H1 (cell line): ENCODE measurements at regions not wholly inside any gene's neighbourhood (a gene's known extent, or its start where the extent isn't known, plus 50 kb on each side); places are given as distances from the start of the nearest gene placed in this dataset.

ENCODE experiments used
- CTCF ChIA-PET: fragments of 300-600 bp; sonication (Branson Sonifier 250); formaldehyde crosslinking; loops from one replicate; lab custom pipeline; 2021; ENCODE audit not compliant: partially characterized antibody; lab: Charles Lee
- POLR2A ChIA-PET: fragments of 300-600 bp; sonication (Branson Sonifier 250); formaldehyde crosslinking; loops from one replicate; lab custom pipeline; 2021; ENCODE audit warnings: inconsistent platforms; ENCODE audit not compliant: partially characterized antibody; lab: Charles Lee
- DNase-seq, 2 experiments: peaks; one replicate each; pipeline versions ENCODE4 v3.0.0 to v3.0.0-alpha.2; 2010 to 2022; ENCODE audit warnings: low spot score in 2 of 2, low read depth in 1 of 2, mixed read lengths in 1 of 2
- FAIRE-seq: peaks from 2 replicates; lab custom pipeline; 2011; peaks lifted over from hg19 to GRCh38; lab: Jason Lieb, UNC
- H2AFZ ChIP-seq: 2 replicates; pipeline ENCODE4 v1.8.1; 2012; ENCODE audit warnings: low read length, inconsistent platforms
- H2AK5ac ChIP-seq: 2 replicates; pipeline ENCODE4 v1.6.1; 2013; ENCODE audit warnings: low read depth, low read length
- H2BK120ac ChIP-seq: replicated peaks from 2 replicates; pipeline ENCODE3; 2013; ENCODE audit warnings: low read depth, low read length, inconsistent platforms
- H2BK12ac ChIP-seq: 2 replicates; pipeline ENCODE4 v1.6.1; 2013; ENCODE audit warnings: low read depth, low read length
- H2BK15ac ChIP-seq: 2 replicates; pipeline ENCODE4 v1.6.1; 2013; ENCODE audit warnings: low read length
- H2BK20ac ChIP-seq: 2 replicates; pipeline ENCODE4 v1.6.1; 2013; ENCODE audit warnings: low read length
- H2BK5ac ChIP-seq: 2 replicates; pipeline ENCODE4 v1.6.1; 2013; ENCODE audit warnings: low read depth, low read length
- H3K14ac ChIP-seq: 2 replicates; pipeline ENCODE4 v1.6.1; 2013; ENCODE audit warnings: inconsistent platforms; ENCODE audit not compliant: insufficient read length
- H3K18ac ChIP-seq: 2 replicates; pipeline ENCODE4 v1.6.1; 2013; ENCODE audit warnings: low read length; ENCODE audit errors: extremely low read depth
- H3K23ac ChIP-seq: 2 replicates; pipeline ENCODE4 v1.6.1; 2013; ENCODE audit warnings: inconsistent platforms; ENCODE audit not compliant: insufficient read length
- H3K23me2 ChIP-seq: 2 replicates; pipeline ENCODE4 v1.6.1; 2013; ENCODE audit warnings: low read depth, low read length
- H3K27ac ChIP-seq: 2 replicates; pipeline ENCODE4 v1.6.1; 2011; ENCODE audit warnings: low read depth, low read length, inconsistent platforms
- H3K27me3 ChIP-seq, 4 experiments: replicated peaks in 1 of 4; 1 replicate in 1 of 4; 2 replicates in 3 of 4; pipeline versions ENCODE4 v1.6.1 to v1.8.1; 2011 to 2013; ENCODE audit warnings: low read length in 3 of 4, mild to moderate bottlenecking in 3 of 4, inconsistent platforms in 2 of 4, mixed read lengths in 2 of 4, moderate library complexity in 1 of 4; ENCODE audit not compliant: control insufficient read depth in 3 of 4, insufficient read depth in 3 of 4; ENCODE audit errors: extremely low read depth in 1 of 4
- H3K36me3 ChIP-seq, 4 experiments: 2 replicates each; pipeline versions ENCODE4 v1.6.1 to v1.8.1; 2011 to 2013; ENCODE audit warnings: mild to moderate bottlenecking in 4 of 4, low read length in 3 of 4, moderate library complexity in 2 of 4, control low read depth in 1 of 4, inconsistent platforms in 1 of 4; ENCODE audit not compliant: insufficient read depth in 4 of 4, control insufficient read depth in 2 of 4
- H3K4ac ChIP-seq: replicated peaks from 2 replicates; pipeline ENCODE3; 2013; ENCODE audit warnings: low read length, low read depth, mixed read lengths, inconsistent platforms; ENCODE audit not compliant: insufficient read length
- H3K4me1 ChIP-seq, 4 experiments: replicated peaks in 1 of 4; 1 replicate in 1 of 4; 2 replicates in 3 of 4; pipeline versions ENCODE4 v1.6.1 to v1.8.1; 2011 to 2013; ENCODE audit warnings: low read length in 3 of 4, inconsistent platforms in 2 of 4, mixed read lengths in 1 of 4; ENCODE audit not compliant: insufficient read depth in 4 of 4, control insufficient read depth in 3 of 4
- H3K4me2 ChIP-seq, 2 experiments: 2 replicates each; pipeline versions ENCODE4 v1.6.1 to v1.8.1; 2011 to 2013; ENCODE audit warnings: low read depth in 2 of 2, low read length in 2 of 2, control low read depth in 1 of 2, inconsistent platforms in 1 of 2, mild to moderate bottlenecking in 1 of 2; ENCODE audit not compliant: insufficient read depth in 1 of 2
- H3K4me3 ChIP-seq, 4 experiments: fragments of 200-600, 300-600 bp in 1 of 4; sonication (generic), shearing (Covaris generic), sonication (Bioruptor Twin) in 1 of 4; 2 replicates each; pipeline versions ENCODE4 v1.5.1 to v1.8.1; 2011 to 2016; ENCODE audit warnings: low read length in 4 of 4, low read depth in 3 of 4, control low read depth in 2 of 4, inconsistent platforms in 2 of 4, mild to moderate bottlenecking in 2 of 4, mixed read lengths in 1 of 4, moderate library complexity in 1 of 4; ENCODE audit not compliant: insufficient read depth in 2 of 4; ENCODE audit errors: extremely low read depth in 1 of 4
- H3K56ac ChIP-seq: replicated peaks from 2 replicates; pipeline ENCODE3; 2013; ENCODE audit warnings: low read depth, mild to moderate bottlenecking, mixed read lengths, low read length, inconsistent platforms; ENCODE audit not compliant: insufficient read length
- H3K79me1 ChIP-seq: 2 replicates; pipeline ENCODE4 v1.6.1; 2013; ENCODE audit warnings: low read depth, low read length, control low read depth
- H3K79me2 ChIP-seq, 2 experiments: 2 replicates each; pipeline versions ENCODE4 v1.6.1 to v1.8.1; 2012 to 2013; ENCODE audit warnings: low read length in 2 of 2, mild to moderate bottlenecking in 2 of 2, inconsistent platforms in 1 of 2; ENCODE audit not compliant: insufficient read depth in 2 of 2, control insufficient read depth in 1 of 2
- H3K9ac ChIP-seq, 4 experiments: replicated peaks in 1 of 4; 1 replicate in 1 of 4; 2 replicates in 3 of 4; pipeline versions ENCODE4 v1.6.1 to v1.8.1; 2011 to 2013; ENCODE audit warnings: low read depth in 3 of 4, low read length in 3 of 4, control low read depth in 2 of 4, mild to moderate bottlenecking in 2 of 4, moderate library complexity in 2 of 4, inconsistent platforms in 1 of 4; ENCODE audit errors: extremely low read depth in 1 of 4
- H3K9me3 ChIP-seq, 2 experiments: 2 replicates each; pipeline versions ENCODE4 v1.6.1 to v1.8.1; 2012 to 2013; ENCODE audit warnings: mild to moderate bottlenecking in 2 of 2, moderate library complexity in 2 of 2, control low read depth in 1 of 2, inconsistent platforms in 1 of 2, low read depth in 1 of 2, low read length in 1 of 2, mixed read lengths in 1 of 2; ENCODE audit not compliant: insufficient read depth in 2 of 2
- H4K20me1 ChIP-seq, 2 experiments: replicated peaks in 1 of 2; 2 replicates each; pipeline versions ENCODE3 to v1.8.1; 2011 to 2013; ENCODE audit warnings: inconsistent platforms in 2 of 2, low read length in 2 of 2, mild to moderate bottlenecking in 1 of 2; ENCODE audit not compliant: insufficient read depth in 2 of 2, control insufficient read depth in 1 of 2
- H4K5ac ChIP-seq: 2 replicates; pipeline ENCODE4 v1.6.1; 2013; ENCODE audit warnings: low read length, low read depth, mixed read lengths, inconsistent platforms; ENCODE audit not compliant: insufficient read length
- H4K8ac ChIP-seq: 2 replicates; pipeline ENCODE4 v1.8.0; 2013; ENCODE audit warnings: mild to moderate bottlenecking, moderate library complexity, low read length, inconsistent platforms; ENCODE audit not compliant: insufficient read depth; ENCODE audit errors: extremely low read depth
- H4K91ac ChIP-seq: replicated peaks from 2 replicates; pipeline ENCODE3; 2013; ENCODE audit warnings: low read length, mixed read lengths, inconsistent platforms; ENCODE audit not compliant: insufficient read length
- WGBS, 2 experiments: shearing (Covaris generic) in 1 of 2; methylation state at CpG; one replicate each; pipeline versions ENCODE4 v1.1.6 to v1.1.7; 2013 to 2015; ENCODE audit warnings: low lambda C conversion rate in 2 of 2, mixed read lengths in 2 of 2, inconsistent platforms in 1 of 2, low coverage in 1 of 2, missing lambda C conversion rate in 1 of 2; ENCODE audit not compliant: insufficient replicate concordance in 2 of 2, insufficient coverage in 1 of 2, insufficient read length in 1 of 2; ENCODE audit errors: extremely low coverage in 1 of 2, missing lambda C conversion rate in 1 of 2; 5-methylcytosine and 5-hydroxymethylcytosine counted together

GRCh38 chr2:145755019-145755837 is 1235.3 kb upstream of the ZEB2 start:
- H3K4me2 ChIP-seq = no peak overlapping the region
- no peak overlapping the region for H3K4ac ChIP-seq
- H2BK20ac ChIP-seq = no peak overlapping the region
- H3K4me3 ChIP-seq = no peak overlapping the region
- H3K56ac ChIP-seq = no peak overlapping the region
- H3K36me3 ChIP-seq = no peaks in the 10 kb centered on the region
- H4K91ac ChIP-seq = no peak overlapping the region
- H3K23me2 ChIP-seq = no peaks in the 10 kb centered on the region
- ChIA-PET CTCF (no interaction called here), POLR2A (no interaction called here)
- no peak overlapping the region for H3K27ac ChIP-seq
- H3K27me3 ChIP-seq = no peaks in the 10 kb centered on the region
- H2AK5ac ChIP-seq = no peak overlapping the region
- H3K14ac ChIP-seq = no peak overlapping the region
- H4K8ac ChIP-seq = no peak overlapping the region
- no peaks in the 10 kb centered on the region for H3K79me1 ChIP-seq
- DNase-seq (no peak), FAIRE-seq (no peak)
- no peak overlapping the region for H3K23ac ChIP-seq
- H3K9ac ChIP-seq = no peak overlapping the region
- H2BK120ac ChIP-seq = no peak overlapping the region
- H3K9me3 ChIP-seq = no peaks in the 10 kb centered on the region
- H2BK15ac ChIP-seq = no peak overlapping the region
- no peak overlapping the region for H3K18ac ChIP-seq
- H2BK12ac ChIP-seq = no peak overlapping the region
- H2AFZ ChIP-seq = no peak overlapping the region
- 95% methylated on average over 6 of the region's 6 CpGs; no CpG with 5 or more reads in 1 of the 2 experiments for WGBS, 2 experiments
- H4K5ac ChIP-seq = no peak overlapping the region
- H2BK5ac ChIP-seq = no peak overlapping the region
- H4K20me1 ChIP-seq = no peaks in the 10 kb centered on the region
- no peaks in the 10 kb centered on the region for H3K79me2 ChIP-seq
- H3K4me1 ChIP-seq = peaks cover 2 to 9% (median 5%) of the 10 kb centered on the region in 4 experiments; a peak in 3 of 7 replicates
